ENCODE measurements at regions not wholly inside any gene's neighbourhood (a gene's known extent, or its start where the extent isn't known, plus 50 kb on each side); places are given as distances from the start of the nearest gene placed in this dataset.

- no peak for TF ChIP-seq POLR2A (IDR thresholded peaks at IDR 0.05)
- TF ChIP-seq, protein P1, sequence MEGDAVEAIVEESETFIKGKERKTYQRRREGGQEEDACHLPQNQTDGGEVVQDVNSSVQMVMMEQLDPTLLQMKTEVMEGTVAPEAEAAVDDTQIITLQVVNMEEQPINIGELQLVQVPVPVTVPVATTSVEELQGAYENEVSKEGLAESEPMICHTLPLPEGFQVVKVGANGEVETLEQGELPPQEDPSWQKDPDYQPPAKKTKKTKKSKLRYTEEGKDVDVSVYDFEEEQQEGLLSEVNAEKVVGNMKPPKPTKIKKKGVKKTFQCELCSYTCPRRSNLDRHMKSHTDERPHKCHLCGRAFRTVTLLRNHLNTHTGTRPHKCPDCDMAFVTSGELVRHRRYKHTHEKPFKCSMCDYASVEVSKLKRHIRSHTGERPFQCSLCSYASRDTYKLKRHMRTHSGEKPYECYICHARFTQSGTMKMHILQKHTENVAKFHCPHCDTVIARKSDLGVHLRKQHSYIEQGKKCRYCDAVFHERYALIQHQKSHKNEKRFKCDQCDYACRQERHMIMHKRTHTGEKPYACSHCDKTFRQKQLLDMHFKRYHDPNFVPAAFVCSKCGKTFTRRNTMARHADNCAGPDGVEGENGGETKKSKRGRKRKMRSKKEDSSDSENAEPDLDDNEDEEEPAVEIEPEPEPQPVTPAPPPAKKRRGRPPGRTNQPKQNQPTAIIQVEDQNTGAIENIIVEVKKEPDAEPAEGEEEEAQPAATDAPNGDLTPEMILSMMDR (IDR thresholded peaks at IDR 0.05): no peak
Observed at GRCh38 chr1:208917723-208918122, 665.8 kb upstream of the CAMK1G start.
